SK-N-SH (cell line): ENCODE measurements at regions not wholly inside any gene's neighbourhood (a gene's known extent, or its start where the extent isn't known, plus 50 kb on each side); places are given as distances from the start of the nearest gene placed in this dataset.

ENCODE experiments used
- CTCF ChIA-PET: fragments of 300-600, 350-600 bp; formaldehyde crosslinking; extraction: SDS; loops from one replicate; lab custom pipeline; 2021; lab: Yijun Ruan, JAX
- POLR2A ChIA-PET: fragments of 350-600 bp; sonication (Branson Sonifier 250); formaldehyde crosslinking; extraction: SDS; loops from one replicate; lab custom pipeline; 2020; ENCODE audit warnings: antibody characterized with exemption, inconsistent platforms; lab: Yijun Ruan, JAX
- DNase-seq: peaks from one replicate; pipeline ENCODE4 v3.0.0; 2012
- H2AFZ ChIP-seq: fragments of 200-600 bp; sonication (generic); 2 replicates; pipeline ENCODE4 v1.8.1; 2016; ENCODE audit warnings: antibody characterized with exemption, mild to moderate bottlenecking, low read depth
- H3F3A ChIP-seq: fragments of 200-600 bp; sonication (generic); replicated peaks from 2 replicates; pipeline ENCODE3; 2016; ENCODE audit warnings: antibody characterized with exemption, mild to moderate bottlenecking; ENCODE audit not compliant: insufficient read depth
- H3K27ac ChIP-seq, 2 experiments: fragments of 200-500 bp in 1 of 2; fragments of 200-600 bp in 1 of 2; sonication (Bioruptor generic) in 1 of 2; sonication (generic), shearing (Covaris generic) in 1 of 2; 2 replicates each; pipeline versions ENCODE4 v1.5.1 to v1.6.1; 2014 to 2016; ENCODE audit warnings: low read depth in 2 of 2, inconsistent platforms in 1 of 2, low read length in 1 of 2, mild to moderate bottlenecking in 1 of 2, mixed read lengths in 1 of 2
- H3K27me3 ChIP-seq: fragments of 200-600 bp; sonication (generic), shearing (Covaris generic); 2 replicates; pipeline ENCODE4 v1.6.1; 2016; ENCODE audit warnings: mixed run types; ENCODE audit not compliant: insufficient read depth
- H3K36me3 ChIP-seq, 2 experiments: fragments of 200-500 bp in 1 of 2; fragments of 200-600 bp in 1 of 2; sonication (Bioruptor generic) in 1 of 2; sonication (generic) in 1 of 2; replicated peaks in 1 of 2; 2 replicates each; pipeline versions ENCODE3 to v1.5.1; 2014 to 2016; ENCODE audit warnings: low read length in 1 of 2, mild to moderate bottlenecking in 1 of 2; ENCODE audit not compliant: insufficient read depth in 2 of 2, control insufficient read depth in 1 of 2
- H3K4me1 ChIP-seq, 2 experiments: fragments of 200-500 bp in 1 of 2; fragments of 200-600 bp in 1 of 2; sonication (Bioruptor generic) in 1 of 2; sonication (generic), shearing (Covaris generic) in 1 of 2; 2 replicates each; pipeline versions ENCODE4 v1.5.1 to v1.6.1; 2014 to 2016; ENCODE audit warnings: low read depth in 1 of 2, low read length in 1 of 2, mixed run types in 1 of 2; ENCODE audit not compliant: insufficient read depth in 2 of 2, control insufficient read depth in 1 of 2
- H3K4me2 ChIP-seq: fragments of 200-600 bp; sonication (generic), shearing (Covaris generic); 2 replicates; pipeline ENCODE4 v1.6.1; 2017; ENCODE audit warnings: mixed run types
- H3K4me3 ChIP-seq, 2 experiments: fragments of 200-500 bp in 1 of 2; fragments of 200-600 bp in 1 of 2; sonication (Bioruptor generic) in 1 of 2; sonication (generic), shearing (Covaris generic) in 1 of 2; 2 replicates each; pipeline versions ENCODE4 v1.5.1 to v1.8.1; 2014 to 2016; ENCODE audit warnings: low read depth in 2 of 2, inconsistent platforms in 1 of 2, low read length in 1 of 2, mild to moderate bottlenecking in 1 of 2, mixed read lengths in 1 of 2, moderate library complexity in 1 of 2
- H3K79me2 ChIP-seq: fragments of 200-600 bp; sonication (generic); 2 replicates; pipeline ENCODE4 v1.8.1; 2017; ENCODE audit warnings: mild to moderate bottlenecking; ENCODE audit not compliant: insufficient read depth
- H3K9ac ChIP-seq: fragments of 200-600 bp; sonication (generic); 2 replicates; pipeline ENCODE4 v1.6.1; 2017; ENCODE audit warnings: mixed run types
- H3K9me2 ChIP-seq: fragments of 200-600 bp; sonication (generic); 2 replicates; pipeline ENCODE4 v1.6.1; 2017; ENCODE audit warnings: mixed run types
- H3K9me3 ChIP-seq: fragments of 200-600 bp; sonication (generic); 2 replicates; pipeline ENCODE4 v1.6.1; 2017; ENCODE audit warnings: mixed run types, mild to moderate bottlenecking, moderate library complexity
- H4K20me1 ChIP-seq: fragments of 200-600 bp; sonication (generic); 2 replicates; pipeline ENCODE4 v1.6.1; 2017; ENCODE audit warnings: mild to moderate bottlenecking, mixed run types; ENCODE audit not compliant: insufficient read depth
- EP300 ChIP-seq, 2 experiments: IDR thresholded peaks; 2 replicates each; pipeline versions ENCODE4 v1.4.0 to v1.6.1; 2012; ENCODE audit warnings: borderline replicate concordance in 1 of 2, low read depth in 1 of 2, low read length in 1 of 2
- GATA2 ChIP-seq: sonication (generic); formaldehyde crosslinking; IDR thresholded peaks from 2 replicates; pipeline ENCODE4 v1.5.0; 2020; ENCODE audit warnings: mild to moderate bottlenecking, missing genetic modification reagents
- IRF3 ChIP-seq: fragments of 150-350 bp; IDR thresholded peaks from 2 replicates; pipeline ENCODE4 v1.6.1; 2016; ENCODE audit warnings: mild to moderate bottlenecking, low read depth, low read length
- NFIC ChIP-seq: IDR thresholded peaks from 2 replicates; pipeline ENCODE4 v1.4.0; 2012; ENCODE audit warnings: borderline replicate concordance
- NRF1 ChIP-seq: IDR thresholded peaks from 2 replicates; pipeline ENCODE4 v1.6.1; 2012; ENCODE audit warnings: low read depth, mild to moderate bottlenecking, low read length
- PBX3 ChIP-seq: IDR thresholded peaks from 2 replicates; pipeline ENCODE4; 2012
- USF2 ChIP-seq: fragments of 150-350 bp; IDR thresholded peaks from 2 replicates; pipeline ENCODE4 v1.6.1; 2017; ENCODE audit warnings: antibody characterized with exemption, low read length, low read depth, borderline replicate concordance
- YY1 ChIP-seq: IDR thresholded peaks from 2 replicates; pipeline ENCODE4 v1.4.0; 2012; ENCODE audit warnings: low read depth, mild to moderate bottlenecking
- WGBS: methylation state at CpG from one replicate; pipeline ENCODE4 v1.1.6; 2017; ENCODE audit warnings: low lambda C conversion rate; 5-methylcytosine and 5-hydroxymethylcytosine counted together

- 59% methylated on average over 3 of the region's 3 CpGs for WGBS
- H3K27ac ChIP-seq: no peak overlapping the region
- no peaks in the 10 kb centered on the region for H3K36me3 ChIP-seq
- H3F3A ChIP-seq: no peaks in the 10 kb centered on the region
- no peak overlapping the region for H3K9ac ChIP-seq
- no peaks in the 10 kb centered on the region for H3K79me2 ChIP-seq
- no peak overlapping the region for H3K4me3 ChIP-seq
- no peak overlapping the region for H2AFZ ChIP-seq
- POLR2A ChIA-PET: no interaction called here
- no peaks in the 10 kb centered on the region for H4K20me1 ChIP-seq
- no peak for TF ChIP-seq NFIC
- TF ChIP-seq IRF3: no peak
- TF ChIP-seq USF2: no peak
- peak; percentile 57; the same call in 1 of the 2 replicates for TF ChIP-seq GATA2 (CRISPR knock-in tag)
- TF ChIP-seq EP300 (IDR thresholded peaks at IDR 0.05; ENCODE audit: borderline replicate concordance in 1 of 2, low read depth in 1 of 2, low read length in 1 of 2): peak in 1 of 2 experiments; percentile 64; a peak in 1 of 4 replicates
- TF ChIP-seq NRF1: no peak
- CTCF ChIA-PET: interaction anchor here (1.2 kb wide), 1 partner anchor 58 kb away, joined by 4 read pairs; no protein-coding TSS in a partner anchor
- no peak overlapping the region for H3K4me2 ChIP-seq
- peaks cover 0 to 7% of the 10 kb centered on the region in 2 experiments; a peak in 1 of 4 replicates for H3K4me1 ChIP-seq
- H3K9me2 ChIP-seq: no peaks in the 10 kb centered on the region
- peak; percentile 24 for DNase-seq
- no peaks in the 10 kb centered on the region for H3K27me3 ChIP-seq
- H3K9me3 ChIP-seq: no peaks in the 10 kb centered on the region
Observed at GRCh38 chr17:71402661-71403141, 718.1 kb upstream of the SOX9 start.

DNA sequence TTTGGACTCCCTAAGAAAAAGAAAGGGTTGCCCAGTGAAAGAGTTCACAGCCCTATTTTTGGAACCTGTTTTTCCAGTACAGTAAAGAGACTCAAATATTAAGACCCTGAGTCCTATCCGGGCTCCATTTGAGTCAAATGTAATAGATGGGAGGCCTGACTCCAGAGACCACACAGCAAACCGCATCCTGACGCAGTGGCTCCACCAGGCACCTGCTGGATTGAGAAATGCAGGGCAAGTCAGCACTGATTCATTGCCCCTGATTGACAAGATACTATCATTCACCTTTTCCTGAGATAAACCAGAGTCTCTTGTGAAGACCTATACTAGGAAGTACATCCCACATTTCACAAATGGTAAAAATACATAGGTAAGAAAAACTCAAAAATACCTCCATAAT lies 715.7 kb upstream of the SOX9 start:
- Histone ChIP-seq H3K4me1 (peaks cover 0 to 7% of the 10 kb centered on the region in 2 experiments; a peak in 1 of 4 replicates), H3K27ac (no peak overlapping the region), H4K20me1 (no peaks in the 10 kb centered on the region), H3K27me3 (no peaks in the 10 kb centered on the region), H3K36me3 (no peaks in the 10 kb centered on the region), H3F3A (no peaks in the 10 kb centered on the region), H3K9me2 (no peaks in the 10 kb centered on the region), H3K4me3 (no peak overlapping the region), H3K4me2 (no peak overlapping the region), H3K9me3 (no peaks in the 10 kb centered on the region), H3K79me2 (no peaks in the 10 kb centered on the region), H3K9ac (no peak overlapping the region), H2AFZ (no peak overlapping the region)
- 98% methylated on average over 3 of the region's 3 CpGs for WGBS
- 0 out of 2 replicates have a peak, but pooled peaks have one; percentile 31 for TF ChIP-seq PBX3
- TF ChIP-seq YY1: no peak
- ChIA-PET CTCF (interaction anchor here (0.7 to 1.2 kb wide), 2 partner anchors 11 to 714 kb away, joined by 3 read pairs; no protein-coding TSS in a partner anchor), POLR2A (no interaction called here)
- no peak for DNase-seq
